ENCODE measurements at regions not wholly inside any gene's neighbourhood (a gene's known extent, or its start where the extent isn't known, plus 50 kb on each side); places are given as distances from the start of the nearest gene placed in this dataset.

GRCh38 chr21:15199414-15200383 lies 134.9 kb upstream of the NRIP1 start:
- TF ChIP-seq CTCF (IDR thresholded peaks at IDR 0.05) = no peak
- no peak for TF ChIP-seq POLR2A (IDR thresholded peaks at IDR 0.05)

All from suprapubic skin (tissue), 3 donors.